ENCODE measurements at regions not wholly inside any gene's neighbourhood (a gene's known extent, or its start where the extent isn't known, plus 50 kb on each side); places are given as distances from the start of the nearest gene placed in this dataset.

DNA sequence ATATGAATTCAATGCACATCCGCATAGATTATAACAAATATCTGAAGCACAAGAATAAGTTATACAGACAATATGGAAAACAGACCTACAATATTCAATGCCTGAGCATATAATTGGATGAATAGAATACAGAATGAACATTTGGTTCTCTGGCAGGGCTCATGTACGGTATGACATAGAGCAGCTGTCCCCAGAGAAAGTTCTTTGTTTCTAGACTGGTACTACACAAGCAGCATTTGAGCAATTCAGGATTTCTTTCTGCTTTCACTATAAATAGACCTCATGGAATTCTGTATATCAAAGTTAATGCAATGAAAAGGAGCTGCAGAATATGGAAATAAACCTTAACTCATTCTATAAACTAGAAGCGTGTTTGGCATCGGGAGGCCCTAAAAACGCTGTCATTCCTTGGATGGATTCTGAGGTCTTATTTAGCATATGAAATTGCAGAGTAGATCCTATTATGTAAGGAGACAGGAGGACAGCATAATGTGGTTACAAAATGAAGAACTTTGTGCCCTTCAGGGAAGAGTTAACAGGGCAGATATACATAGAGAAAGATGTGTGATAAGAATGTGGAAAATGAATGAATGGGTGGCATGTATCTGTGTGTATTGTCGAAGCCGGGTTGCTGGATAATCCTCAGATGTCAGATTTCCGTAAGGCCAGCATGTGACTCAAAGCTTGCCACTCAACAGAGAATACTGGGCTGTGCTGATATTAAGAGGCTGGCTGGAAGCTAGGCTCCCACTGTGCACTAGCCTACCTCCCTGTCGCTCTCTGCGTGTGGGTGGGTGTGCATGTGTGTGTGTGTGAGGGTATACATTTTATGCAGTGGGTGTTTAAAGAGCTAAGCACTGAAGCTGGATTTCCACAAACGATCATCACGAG is 103.3 kb upstream of the SLC4A4 start:
- DNase-seq: no peak
- H3K4me1 ChIP-seq: peaks cover 4 to 23% (median 9%) of the 10 kb centered on the region in 4 donors
- intact Hi-C loops (cut with DNase I; ENCODE audit: low total_unique reads): no loop called here
- no peak overlapping the region for H3K27ac ChIP-seq
- H3K4me3 ChIP-seq: no peak overlapping the region
- H3K27me3 ChIP-seq: no peaks in the 10 kb centered on the region
- no peaks in the 10 kb centered on the region for H3K36me3 ChIP-seq
- WGBS, 2 donors (ENCODE audit: low coverage in 1 of 2): 53 to 70% methylated on average over 7 to 12 of the region's 12 CpGs
- TF ChIP-seq POLR2A (IDR thresholded peaks at IDR 0.05) (no peak), EP300 (IDR thresholded peaks at IDR 0.05; ENCODE audit: low read depth) (no peak)
- H3K9me3 ChIP-seq: no peaks in the 10 kb centered on the region
- in situ Hi-C loops (cut with MboI; ENCODE audit: low pct_ligation_motif_present in 1 of 4, low pct_unique_long_range_greater_than_20kb in 1 of 4, low sequenced_read_pairs in 3 of 4): loop anchor here in 3 of 4 donors (25.0 kb wide), 1 partner anchor 477 kb away; no protein-coding TSS in a partner anchor

DNA sequence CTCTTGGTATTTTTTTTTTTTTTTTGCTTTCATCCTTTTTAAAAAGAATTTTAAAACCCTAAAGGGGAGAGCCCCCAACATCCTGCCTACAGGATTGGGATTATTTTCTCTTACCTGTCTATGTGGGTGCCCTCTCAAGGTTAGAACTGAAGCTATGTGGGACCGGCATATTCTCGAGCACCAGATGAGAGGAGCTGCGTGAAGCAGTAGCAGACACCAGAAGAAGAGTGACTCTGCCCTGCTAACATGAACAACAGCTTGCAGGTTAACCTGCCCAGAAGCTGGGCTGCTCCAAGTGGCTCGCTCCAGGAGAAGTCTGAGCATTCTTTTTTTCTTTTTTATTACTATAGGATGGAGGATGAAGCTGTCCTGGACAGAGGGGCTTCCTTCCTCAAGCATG is 102.6 kb upstream of the SLC4A4 start:
- H3K9me3 ChIP-seq: no peaks in the 10 kb centered on the region
- no peak overlapping the region for H3K27ac ChIP-seq
- H3K4me3 ChIP-seq: no peak overlapping the region
- no peaks in the 10 kb centered on the region for H3K36me3 ChIP-seq
- DNase-seq: no peak
- TF ChIP-seq, protein P1, sequence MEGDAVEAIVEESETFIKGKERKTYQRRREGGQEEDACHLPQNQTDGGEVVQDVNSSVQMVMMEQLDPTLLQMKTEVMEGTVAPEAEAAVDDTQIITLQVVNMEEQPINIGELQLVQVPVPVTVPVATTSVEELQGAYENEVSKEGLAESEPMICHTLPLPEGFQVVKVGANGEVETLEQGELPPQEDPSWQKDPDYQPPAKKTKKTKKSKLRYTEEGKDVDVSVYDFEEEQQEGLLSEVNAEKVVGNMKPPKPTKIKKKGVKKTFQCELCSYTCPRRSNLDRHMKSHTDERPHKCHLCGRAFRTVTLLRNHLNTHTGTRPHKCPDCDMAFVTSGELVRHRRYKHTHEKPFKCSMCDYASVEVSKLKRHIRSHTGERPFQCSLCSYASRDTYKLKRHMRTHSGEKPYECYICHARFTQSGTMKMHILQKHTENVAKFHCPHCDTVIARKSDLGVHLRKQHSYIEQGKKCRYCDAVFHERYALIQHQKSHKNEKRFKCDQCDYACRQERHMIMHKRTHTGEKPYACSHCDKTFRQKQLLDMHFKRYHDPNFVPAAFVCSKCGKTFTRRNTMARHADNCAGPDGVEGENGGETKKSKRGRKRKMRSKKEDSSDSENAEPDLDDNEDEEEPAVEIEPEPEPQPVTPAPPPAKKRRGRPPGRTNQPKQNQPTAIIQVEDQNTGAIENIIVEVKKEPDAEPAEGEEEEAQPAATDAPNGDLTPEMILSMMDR (IDR thresholded peaks at IDR 0.05): no peak
- no peak for TF ChIP-seq POLR2A (IDR thresholded peaks at IDR 0.05)
- peaks cover 0 to 17% (median 6%) of the 10 kb centered on the region in 4 donors for H3K4me1 ChIP-seq
- intact Hi-C loops (cut with DNase I; ENCODE audit: low total_unique reads) (no loop called here), in situ Hi-C loops (cut with MboI; ENCODE audit: low pct_ligation_motif_present in 1 of 4, low pct_unique_long_range_greater_than_20kb in 1 of 4, low sequenced_read_pairs in 3 of 4) (loop anchor here in 3 of 4 donors (25.0 kb wide), 1 partner anchor 476 kb away; no protein-coding TSS in a partner anchor)
- H3K27me3 ChIP-seq: no peaks in the 10 kb centered on the region
- 87 to 89% methylated on average over 1 to 4 of the region's 4 CpGs for WGBS, 2 donors (ENCODE audit: low coverage in 1 of 2)

- Histone ChIP-seq H3K27me3 (no peaks in the 10 kb centered on the region), H3K9me3 (no peaks in the 10 kb centered on the region), H3K4me3 (no peak overlapping the region), H3K4me1 (peaks cover 0 to 19% (median 0%) of the 10 kb centered on the region in 4 donors), H3K36me3 (no peaks in the 10 kb centered on the region), H3K27ac (no peak overlapping the region)
- DNase-seq: no peak
- in situ Hi-C loops (cut with MboI; ENCODE audit: low pct_ligation_motif_present in 1 of 4, low pct_unique_long_range_greater_than_20kb in 1 of 4, low sequenced_read_pairs in 3 of 4): loop anchor here in 3 of 4 donors (25.0 kb wide), 1 partner anchor 475 kb away; no protein-coding TSS in a partner anchor
- intact Hi-C loops (cut with DNase I; ENCODE audit: low total_unique reads): no loop called here
- 89 to 94% methylated on average over 4 of the region's 4 CpGs for WGBS, 2 donors (ENCODE audit: low coverage in 1 of 2)
- TF ChIP-seq EP300 (IDR thresholded peaks at IDR 0.05; ENCODE audit: low read depth) (no peak), POLR2AphosphoS5 (IDR thresholded peaks at IDR 0.05) (no peak), POLR2A (IDR thresholded peaks at IDR 0.05) (no peak)
- TF ChIP-seq, protein P1 (IDR thresholded peaks at IDR 0.05): no peak
Measured at GRCh38 chr4:71237641-71238040, 101.2 kb upstream of the SLC4A4 start.

DNA sequence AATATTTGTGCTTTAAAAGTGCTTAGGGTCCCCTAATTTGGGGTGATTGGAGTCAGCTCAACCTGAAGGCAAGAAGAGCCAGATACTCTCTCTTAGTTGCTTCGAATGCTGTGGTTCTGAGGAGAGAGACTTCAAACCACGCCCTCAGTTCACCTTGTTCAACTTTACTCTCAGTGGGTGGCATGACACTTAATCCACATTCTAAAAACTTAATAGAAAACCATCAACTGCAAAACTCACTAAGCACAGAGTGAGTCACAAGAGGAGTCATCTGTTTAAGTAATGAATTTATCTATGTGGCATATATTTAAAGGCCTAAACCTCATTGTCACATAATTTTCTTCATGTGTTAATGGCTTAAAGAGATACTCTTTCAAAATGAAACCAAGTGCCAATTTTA is 99.5 kb upstream of the SLC4A4 start:
- H3K36me3 ChIP-seq: no peaks in the 10 kb centered on the region
- 84 to 94% methylated on average over 2 of the region's 2 CpGs for WGBS, 2 donors (ENCODE audit: low coverage in 1 of 2)
- in situ Hi-C loops (cut with MboI; ENCODE audit: low pct_ligation_motif_present in 1 of 4, low pct_unique_long_range_greater_than_20kb in 1 of 4, low sequenced_read_pairs in 3 of 4) (loop anchor here in 3 of 4 donors (25.0 kb wide), 1 partner anchor 473 kb away; no protein-coding TSS in a partner anchor), intact Hi-C loops (cut with DNase I; ENCODE audit: low total_unique reads) (no loop called here)
- no peak overlapping the region for H3K4me3 ChIP-seq
- H3K4me1 ChIP-seq: peaks cover 0 to 19% (median 0%) of the 10 kb centered on the region in 4 donors
- DNase-seq: no peak
- TF ChIP-seq POLR2A (IDR thresholded peaks at IDR 0.05) (no peak), POLR2AphosphoS5 (IDR thresholded peaks at IDR 0.05) (no peak), EP300 (IDR thresholded peaks at IDR 0.05; ENCODE audit: low read depth) (no peak)
- TF ChIP-seq, protein P1 (IDR thresholded peaks at IDR 0.05): no peak
- no peaks in the 10 kb centered on the region for H3K9me3 ChIP-seq
- no peaks in the 10 kb centered on the region for H3K27me3 ChIP-seq
- no peak overlapping the region for H3K27ac ChIP-seq
